Breast epithelium (tissue), 4 donors: ENCODE measurements at regions not wholly inside any gene's neighbourhood (a gene's known extent, or its start where the extent isn't known, plus 50 kb on each side); places are given as distances from the start of the nearest gene placed in this dataset.
A peak's percentile ranks its signal among the peaks of the same experiment; 100 is the strongest.

Experiments used
- DNase-seq, 2 donors: peaks; one replicate each; pipeline ENCODE4 v3.0.0-alpha.2; 2019; ENCODE audit warnings: low spot score in 2 of 2
- H3K27ac ChIP-seq, 2 donors: fragments of 200-600 bp; sonication (generic) in 1 of 2; one replicate each; pipeline ENCODE4 v1.5.1; 2016 to 2019; ENCODE audit warnings: mild to moderate bottlenecking in 1 of 2
- H3K27me3 ChIP-seq, 2 donors: fragments of 200-600 bp; sonication (generic) in 1 of 2; one replicate each; pipeline versions ENCODE4 v1.5.1 to v1.6.0; 2017 to 2019; ENCODE audit warnings: control low read depth in 1 of 2, mild to moderate bottlenecking in 1 of 2
- H3K36me3 ChIP-seq: fragments of 200-600 bp; one replicate; pipeline ENCODE4 v1.5.1; 2019
- H3K4me1 ChIP-seq, 2 donors: fragments of 200-600 bp; sonication (generic); one replicate each; pipeline ENCODE4 v1.5.1; 2016 to 2019; ENCODE audit warnings: control low read depth in 1 of 2
- H3K4me3 ChIP-seq, 3 donors: fragments of 200-600 bp; sonication (generic); 1 replicate in 2 of 3; 2 replicates in 1 of 3; pipeline ENCODE4 v1.5.1; 2016 to 2019; ENCODE audit warnings: mild to moderate bottlenecking in 3 of 3, moderate library complexity in 2 of 3
- H3K9me3 ChIP-seq, 2 donors: fragments of 200-600 bp; sonication (generic) in 1 of 2; one replicate each; pipeline ENCODE4 v1.5.1; 2016 to 2019; ENCODE audit warnings: control low read depth in 1 of 2
- POLR2A ChIP-seq: fragments of 450-650 bp; IDR thresholded peaks from one replicate; pipeline ENCODE4 v1.6.1; 2016; ENCODE audit warnings: antibody characterized with exemption, mild to moderate bottlenecking, moderate library complexity
- POLR2AphosphoS5 ChIP-seq, 3 donors: sonication (generic); formaldehyde crosslinking; IDR thresholded peaks; one replicate each; pipeline ENCODE4 v1.6.1; 2017; ENCODE audit warnings: antibody characterized with exemption in 3 of 3
- intact Hi-C: fragments of 100-400 bp; cut with DNase I; formaldehyde crosslinking; loops from one replicate; pipeline ENCODE4 v1.15.1; 2023; ENCODE audit warnings: low total_unique reads
- TF ChIP-seq, protein P1 (sequence below), 3 donors: fragments of 450-650 bp; IDR thresholded peaks; one replicate each; pipeline ENCODE4 v1.5.1; 2016 to 2017; ENCODE audit warnings: antibody characterized with exemption in 3 of 3, mild to moderate bottlenecking in 3 of 3, moderate library complexity in 3 of 3

DNA sequence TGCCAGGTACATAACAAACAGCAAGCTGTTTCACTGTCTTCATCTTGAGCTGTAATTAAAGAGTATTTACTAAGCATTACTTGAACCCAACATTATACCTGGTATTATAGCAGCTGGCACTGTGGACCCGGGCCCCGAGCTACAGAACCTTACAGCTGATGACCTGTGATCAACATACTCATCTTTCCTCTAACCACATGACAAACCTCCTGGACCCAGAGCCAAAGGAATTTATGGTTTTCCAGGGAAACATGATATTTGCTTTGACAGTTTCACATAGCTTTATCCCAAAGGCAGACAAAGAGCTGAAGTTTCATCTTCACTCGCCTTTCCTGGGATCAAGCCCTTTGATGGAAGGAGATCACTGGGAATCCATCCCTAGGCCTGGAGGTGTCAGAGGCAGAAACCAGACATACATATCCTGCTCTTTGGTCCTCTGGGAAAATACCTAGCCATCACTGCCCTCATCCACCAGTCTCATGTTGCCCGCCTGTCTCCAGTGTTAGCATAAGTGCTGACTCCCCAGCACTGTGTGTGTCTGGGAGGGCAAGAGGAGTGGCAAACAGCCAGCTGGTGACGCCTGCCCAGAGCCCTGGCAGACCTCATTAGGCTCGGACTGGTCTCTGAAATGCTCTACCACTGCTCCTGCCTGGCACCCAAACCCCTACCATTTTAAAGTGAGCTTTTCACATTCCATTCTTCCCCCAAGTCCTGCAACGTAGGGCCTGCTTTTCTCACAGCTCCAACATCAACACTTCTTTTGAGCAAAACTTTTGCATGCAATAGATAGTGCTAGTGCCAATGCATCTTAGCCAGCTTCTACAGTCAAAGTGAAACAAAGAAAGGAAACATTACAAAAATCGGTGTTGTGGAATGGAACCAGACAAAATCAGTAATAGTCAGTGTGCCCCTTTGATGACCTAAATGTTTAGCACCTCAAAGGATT, 138.8 kb upstream of the CTAGE1 start:
- TF ChIP-seq, protein P1, sequence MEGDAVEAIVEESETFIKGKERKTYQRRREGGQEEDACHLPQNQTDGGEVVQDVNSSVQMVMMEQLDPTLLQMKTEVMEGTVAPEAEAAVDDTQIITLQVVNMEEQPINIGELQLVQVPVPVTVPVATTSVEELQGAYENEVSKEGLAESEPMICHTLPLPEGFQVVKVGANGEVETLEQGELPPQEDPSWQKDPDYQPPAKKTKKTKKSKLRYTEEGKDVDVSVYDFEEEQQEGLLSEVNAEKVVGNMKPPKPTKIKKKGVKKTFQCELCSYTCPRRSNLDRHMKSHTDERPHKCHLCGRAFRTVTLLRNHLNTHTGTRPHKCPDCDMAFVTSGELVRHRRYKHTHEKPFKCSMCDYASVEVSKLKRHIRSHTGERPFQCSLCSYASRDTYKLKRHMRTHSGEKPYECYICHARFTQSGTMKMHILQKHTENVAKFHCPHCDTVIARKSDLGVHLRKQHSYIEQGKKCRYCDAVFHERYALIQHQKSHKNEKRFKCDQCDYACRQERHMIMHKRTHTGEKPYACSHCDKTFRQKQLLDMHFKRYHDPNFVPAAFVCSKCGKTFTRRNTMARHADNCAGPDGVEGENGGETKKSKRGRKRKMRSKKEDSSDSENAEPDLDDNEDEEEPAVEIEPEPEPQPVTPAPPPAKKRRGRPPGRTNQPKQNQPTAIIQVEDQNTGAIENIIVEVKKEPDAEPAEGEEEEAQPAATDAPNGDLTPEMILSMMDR (IDR thresholded peaks at IDR 0.05) = no peak
- no peak for TF ChIP-seq POLR2AphosphoS5 (IDR thresholded peaks at IDR 0.05)
- TF ChIP-seq POLR2A = no peak
- Histone ChIP-seq H3K36me3 (no peaks in the 10 kb centered on the region), H3K27ac (no peak overlapping the region), H3K4me1 (peaks cover 0 to 5% of the 10 kb centered on the region in 2 donors), H3K4me3 (no peak overlapping the region), H3K27me3 (no peaks in the 10 kb centered on the region), H3K9me3 (no peaks in the 10 kb centered on the region)
- intact Hi-C loops = loop anchor here (10.0 kb wide), 2 partner anchors 382 to 388 kb away; no protein-coding TSS in a partner anchor
- DNase-seq = no peak

- H3K4me3 ChIP-seq = no peak overlapping the region
- H3K27me3 ChIP-seq = no peaks in the 10 kb centered on the region
- intact Hi-C loops = loop anchor here (10.0 kb wide), 2 partner anchors 383 to 387 kb away; no protein-coding TSS in a partner anchor
- no peaks in the 10 kb centered on the region for H3K9me3 ChIP-seq
- H3K4me1 ChIP-seq = peaks cover 0 to 5% of the 10 kb centered on the region in 2 donors
- H3K36me3 ChIP-seq = no peaks in the 10 kb centered on the region
- H3K27ac ChIP-seq = no peak overlapping the region
- TF ChIP-seq POLR2A = no peak
- TF ChIP-seq, protein P1 (IDR thresholded peaks at IDR 0.05) = no peak
- no peak for TF ChIP-seq POLR2AphosphoS5 (IDR thresholded peaks at IDR 0.05)
- no peak for DNase-seq
Measured at GRCh38 chr18:22557168-22557941, 139.6 kb upstream of the CTAGE1 start.

GRCh38 chr18:22558945-22559385, 141.2 kb upstream of the CTAGE1 start:
- Histone ChIP-seq H3K36me3 (no peaks in the 10 kb centered on the region), H3K4me1 (peaks cover 0 to 5% of the 10 kb centered on the region in 2 donors), H3K27me3 (no peaks in the 10 kb centered on the region), H3K27ac (peak overlapping the region; percentile 58 to 76), H3K9me3 (no peaks in the 10 kb centered on the region), H3K4me3 (peak overlapping the region; percentile 50 to 81 (median 50))
- peak in 1 of 2 donors; percentile 52 for DNase-seq
- intact Hi-C loops = loop anchor here (10.0 kb wide), 2 partner anchors 384 to 386 kb away; no protein-coding TSS in a partner anchor
- TF ChIP-seq POLR2A (no peak), POLR2AphosphoS5 (IDR thresholded peaks at IDR 0.05) (no peak)
- TF ChIP-seq, protein P1 (IDR thresholded peaks at IDR 0.05) = no peak

DNA sequence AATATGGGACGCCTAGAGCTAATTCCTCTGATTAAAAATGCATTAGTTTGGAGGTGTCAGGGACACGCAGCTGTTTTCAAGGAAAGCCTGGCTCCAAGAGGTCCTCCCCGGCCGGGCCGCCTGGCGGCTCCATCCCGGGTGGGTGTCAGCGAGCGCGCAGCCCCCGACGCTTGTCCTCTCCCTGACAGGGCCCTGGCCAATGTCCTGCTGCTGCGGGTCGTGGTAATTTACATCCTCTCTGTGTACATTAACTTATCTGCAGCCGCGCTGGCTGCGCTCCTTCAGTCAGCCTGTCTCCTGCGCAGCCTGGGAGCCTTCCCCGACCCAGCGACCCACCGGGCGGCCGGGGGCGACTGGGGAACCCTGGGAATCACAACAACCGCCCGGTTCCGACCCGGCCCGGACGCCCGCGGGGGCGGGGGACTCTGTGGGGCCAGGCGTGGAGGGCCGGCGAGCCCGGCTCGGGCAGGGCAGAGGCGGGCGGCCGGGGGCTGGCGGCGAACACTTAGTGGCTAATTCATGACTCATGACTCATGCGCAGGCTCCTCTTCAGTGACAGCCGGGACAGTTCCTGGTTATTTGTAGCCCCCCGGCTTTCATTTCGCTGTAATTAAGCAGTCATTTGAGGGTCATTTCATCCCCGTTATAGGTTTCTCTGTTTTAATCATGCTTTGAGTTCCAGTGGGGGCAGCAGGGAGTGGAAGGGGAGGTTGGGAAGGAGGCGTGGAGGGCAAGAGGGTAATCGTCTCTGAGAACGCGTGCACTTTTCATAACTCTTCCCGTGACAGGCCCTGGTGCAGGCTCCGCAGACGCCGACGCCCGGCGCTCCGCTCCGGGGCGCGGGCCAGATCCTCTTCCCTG, 141.9 kb upstream of the CTAGE1 start:
- peak in 1 of 2 donors; percentile 55 for DNase-seq
- intact Hi-C loops = loop anchor here (10.0 kb wide), 2 partner anchors 385 kb away; no protein-coding TSS in a partner anchor
- Histone ChIP-seq H3K4me1 (peaks cover 0 to 5% of the 10 kb centered on the region in 2 donors), H3K27ac (peak overlapping the region; percentile 58 to 76), H3K9me3 (no peaks in the 10 kb centered on the region), H3K27me3 (no peaks in the 10 kb centered on the region), H3K4me3 (peak overlapping the region; percentile 50 to 81 (median 50)), H3K36me3 (no peaks in the 10 kb centered on the region)
- TF ChIP-seq, protein P1 (IDR thresholded peaks at IDR 0.05) = peak in 2 of 3 donors; percentile 22 to 38
- no peak for TF ChIP-seq POLR2A
